CD4-positive, alpha-beta T cell (primary cell): ENCODE measurements at regions not wholly inside any gene's neighbourhood (a gene's known extent, or its start where the extent isn't known, plus 50 kb on each side); places are given as distances from the start of the nearest gene placed in this dataset.

ENCODE experiments used
- ATAC-seq: fragments of 200-7000 bp; cut with Tn5 transposase; one replicate; pipeline ENCODE4 v1.10.0; 2022; ENCODE audit warnings: mild to moderate bottlenecking; ENCODE audit not compliant: poor library complexity
- CTCF ChIA-PET: fragments of 350-600 bp; sonication (Branson Sonifier 250); formaldehyde crosslinking; loops from one replicate; lab custom pipeline; 2021; ENCODE audit warnings: antibody characterized with exemption, inconsistent platforms; lab: Charles Lee
- POLR2A ChIA-PET: fragments of 350-600 bp; sonication (Branson Sonifier 250); formaldehyde crosslinking; loops from one replicate; lab custom pipeline; 2021; ENCODE audit warnings: antibody characterized with exemption, inconsistent platforms; lab: Charles Lee
- DNase-seq, 14 experiments: peaks; one replicate each; pipeline ENCODE4 v3.0.0-alpha.2; 2013 to 2020; ENCODE audit warnings: mixed read lengths in 2 of 14
- H3K27ac ChIP-seq, 2 donors: one replicate each; pipeline versions ENCODE4 v1.5.1 to v1.7.0; 2013; ENCODE audit warnings: low read length in 2 of 2, low read depth in 1 of 2, mild to moderate bottlenecking in 1 of 2
- H3K27me3 ChIP-seq, 2 experiments: 1 replicate in 1 of 2; 2 replicates in 1 of 2; pipeline versions ENCODE4 v1.6.1 to v1.7.0; 2013; ENCODE audit warnings: low read length in 2 of 2, control low read depth in 1 of 2, mild to moderate bottlenecking in 1 of 2, moderate library complexity in 1 of 2; ENCODE audit not compliant: insufficient read depth in 2 of 2, control insufficient read depth in 1 of 2
- H3K36me3 ChIP-seq: one replicate; pipeline ENCODE4 v1.6.1; 2013; ENCODE audit warnings: low read length, control low read depth; ENCODE audit not compliant: insufficient read depth
- H3K4me1 ChIP-seq: one replicate; pipeline ENCODE4 v1.6.1; 2013; ENCODE audit warnings: low read length, control low read depth; ENCODE audit not compliant: insufficient read depth
- H3K4me3 ChIP-seq: one replicate; pipeline ENCODE4 v1.5.1; 2013; ENCODE audit warnings: mild to moderate bottlenecking, low read length, moderate library complexity
- H3K9me3 ChIP-seq, 2 experiments: 1 replicate in 1 of 2; 2 replicates in 1 of 2; pipeline versions ENCODE4 v1.6.1 to v1.7.0; 2013; ENCODE audit warnings: low read length in 2 of 2, mild to moderate bottlenecking in 2 of 2, control low read depth in 1 of 2, moderate library complexity in 1 of 2; ENCODE audit not compliant: control insufficient read depth in 1 of 2, insufficient read depth in 1 of 2
- H3K27ac Mint-ChIP-seq: one replicate; pipeline ENCODE4 v1.8.0; 2020; ENCODE audit warnings: mixed read lengths
- H3K27me3 Mint-ChIP-seq: one replicate; pipeline ENCODE4 v1.8.0; 2021; ENCODE audit warnings: mixed read lengths
- H3K36me3 Mint-ChIP-seq: one replicate; pipeline ENCODE4 v1.8.0; 2021; ENCODE audit warnings: low read depth, mixed read lengths
- H3K4me1 Mint-ChIP-seq: one replicate; pipeline ENCODE4 v1.8.0; 2021; ENCODE audit warnings: low read depth, mixed read lengths
- H3K4me3 Mint-ChIP-seq: one replicate; pipeline ENCODE4 v1.8.0; 2020; ENCODE audit warnings: mild to moderate bottlenecking, mixed read lengths
- H3K9me3 Mint-ChIP-seq: one replicate; pipeline ENCODE4 v1.8.0; 2020; ENCODE audit warnings: mixed read lengths
- intact Hi-C, 2 experiments: fragments of 100-400 bp; cut with DNase I in 1 of 2; cut with micrococcal nuclease in 1 of 2; formaldehyde crosslinking; loops; one replicate each; pipeline versions ENCODE4 v1.15.1 to v1.9.0; 2023 to 2025; cut with DNase I, micrococcal nuclease
- TF ChIP-seq, protein P1 (sequence below): fragments of 200-600 bp; IDR thresholded peaks from one replicate; pipeline ENCODE4 v1.8.0; 2022; ENCODE audit warnings: antibody characterized with exemption, mild to moderate bottlenecking

DNA sequence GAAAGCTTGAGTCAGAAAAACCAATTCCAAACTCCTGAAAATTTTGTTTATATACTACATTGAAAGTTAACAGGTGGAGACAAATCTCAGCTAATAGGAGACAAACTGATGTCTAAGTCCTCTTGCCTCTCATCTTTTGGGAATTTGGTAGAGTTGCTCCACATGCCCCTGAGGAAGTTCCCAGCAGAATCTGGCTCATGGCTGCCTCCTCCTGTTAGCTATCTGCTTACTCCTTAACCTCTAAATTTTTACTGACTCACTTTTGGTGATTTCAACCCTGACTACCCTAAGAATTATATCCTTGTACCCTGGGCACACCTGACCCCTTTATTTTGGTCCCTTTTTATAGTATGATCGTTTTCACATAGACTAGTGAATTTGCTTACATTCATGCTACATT, 633.7 kb upstream of the USP24 start:
- H3K27me3 ChIP-seq, result no peaks in the 10 kb centered on the region
- H3K36me3 ChIP-seq, result no peaks in the 10 kb centered on the region
- Mint-ChIP-seq H3K4me1 (no peaks in the 10 kb centered on the region), H3K27ac (no peak overlapping the region), H3K4me3 (no peak overlapping the region), H3K9me3 (no peaks in the 10 kb centered on the region), H3K36me3 (no peaks in the 10 kb centered on the region), H3K27me3 (no peaks in the 10 kb centered on the region)
- TF ChIP-seq, protein P1, sequence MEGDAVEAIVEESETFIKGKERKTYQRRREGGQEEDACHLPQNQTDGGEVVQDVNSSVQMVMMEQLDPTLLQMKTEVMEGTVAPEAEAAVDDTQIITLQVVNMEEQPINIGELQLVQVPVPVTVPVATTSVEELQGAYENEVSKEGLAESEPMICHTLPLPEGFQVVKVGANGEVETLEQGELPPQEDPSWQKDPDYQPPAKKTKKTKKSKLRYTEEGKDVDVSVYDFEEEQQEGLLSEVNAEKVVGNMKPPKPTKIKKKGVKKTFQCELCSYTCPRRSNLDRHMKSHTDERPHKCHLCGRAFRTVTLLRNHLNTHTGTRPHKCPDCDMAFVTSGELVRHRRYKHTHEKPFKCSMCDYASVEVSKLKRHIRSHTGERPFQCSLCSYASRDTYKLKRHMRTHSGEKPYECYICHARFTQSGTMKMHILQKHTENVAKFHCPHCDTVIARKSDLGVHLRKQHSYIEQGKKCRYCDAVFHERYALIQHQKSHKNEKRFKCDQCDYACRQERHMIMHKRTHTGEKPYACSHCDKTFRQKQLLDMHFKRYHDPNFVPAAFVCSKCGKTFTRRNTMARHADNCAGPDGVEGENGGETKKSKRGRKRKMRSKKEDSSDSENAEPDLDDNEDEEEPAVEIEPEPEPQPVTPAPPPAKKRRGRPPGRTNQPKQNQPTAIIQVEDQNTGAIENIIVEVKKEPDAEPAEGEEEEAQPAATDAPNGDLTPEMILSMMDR, result no peak
- CTCF ChIA-PET, result no interaction called here
- ATAC-seq (no peak), DNase-seq (no peak)
- intact Hi-C loops, result no loop called here
- no peaks in the 10 kb centered on the region for H3K4me1 ChIP-seq
- H3K9me3 ChIP-seq, result no peaks in the 10 kb centered on the region
- POLR2A ChIA-PET, result no interaction called here
- no peak overlapping the region for H3K27ac ChIP-seq
- H3K4me3 ChIP-seq, result no peak overlapping the region

DNA sequence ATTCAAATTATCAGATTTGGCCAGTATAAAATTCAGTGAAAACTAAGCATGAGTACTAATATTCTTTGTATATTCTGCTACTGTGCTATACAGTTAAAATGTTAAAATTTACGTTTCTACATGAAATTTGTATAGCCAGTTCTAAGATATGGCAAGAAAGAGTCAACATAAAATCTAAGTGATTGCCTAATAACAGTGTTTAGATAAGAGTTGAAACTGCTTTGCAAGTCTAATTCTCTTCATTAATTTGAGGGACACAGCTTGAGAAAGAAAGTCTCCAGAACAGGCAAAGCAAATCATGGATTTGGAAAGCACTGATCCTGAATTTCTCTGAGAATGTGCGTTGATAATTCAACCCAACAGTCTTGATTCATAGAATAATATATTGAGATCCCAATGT, 630.9 kb upstream of the USP24 start:
- intact Hi-C loops, result no loop called here
- Histone ChIP-seq H3K27me3 (no peaks in the 10 kb centered on the region), H3K4me1 (no peaks in the 10 kb centered on the region), H3K4me3 (no peak overlapping the region), H3K9me3 (no peaks in the 10 kb centered on the region), H3K36me3 (no peaks in the 10 kb centered on the region), H3K27ac (no peak overlapping the region)
- Mint-ChIP-seq H3K4me1 (no peaks in the 10 kb centered on the region), H3K27ac (no peak overlapping the region), H3K4me3 (no peak overlapping the region), H3K27me3 (no peaks in the 10 kb centered on the region), H3K9me3 (no peaks in the 10 kb centered on the region), H3K36me3 (no peaks in the 10 kb centered on the region)
- POLR2A ChIA-PET, result no interaction called here
- TF ChIP-seq, protein P1, result no peak
- CTCF ChIA-PET, result no interaction called here
- DNase-seq (no peak), ATAC-seq (no peak)

DNA sequence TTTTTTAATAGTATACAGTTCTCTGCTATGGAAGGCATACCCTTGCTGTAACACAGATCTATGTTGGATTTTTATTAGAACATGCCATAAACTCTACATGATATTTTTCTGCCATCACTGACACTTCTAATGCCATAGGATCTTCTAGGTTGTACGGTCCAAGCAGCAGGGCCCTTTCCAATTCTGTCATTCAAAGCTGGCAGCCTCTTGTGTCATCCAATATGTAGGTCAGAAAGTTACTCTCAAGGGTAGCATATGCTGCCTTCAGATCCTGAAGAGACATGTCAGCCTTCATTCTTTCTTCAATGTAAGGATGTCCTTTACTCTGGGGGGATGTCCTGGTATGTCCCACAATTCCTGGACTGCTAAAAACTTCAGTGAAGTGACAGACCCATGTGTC, 629.2 kb upstream of the USP24 start:
- Mint-ChIP-seq H3K9me3 (no peaks in the 10 kb centered on the region), H3K27ac (no peak overlapping the region), H3K27me3 (no peaks in the 10 kb centered on the region), H3K36me3 (no peaks in the 10 kb centered on the region), H3K4me3 (no peak overlapping the region), H3K4me1 (no peaks in the 10 kb centered on the region)
- TF ChIP-seq, protein P1, result no peak
- H3K36me3 ChIP-seq, result no peaks in the 10 kb centered on the region
- ChIA-PET CTCF (no interaction called here), POLR2A (no interaction called here)
- no peak for ATAC-seq
- peaks cover 0 to 3% of the 10 kb centered on the region in 2 experiments for H3K27me3 ChIP-seq
- no peak overlapping the region for H3K27ac ChIP-seq
- H3K4me1 ChIP-seq, result no peaks in the 10 kb centered on the region
- intact Hi-C loops, result no loop called here
- no peak for DNase-seq
- H3K4me3 ChIP-seq, result no peak overlapping the region
- no peaks in the 10 kb centered on the region for H3K9me3 ChIP-seq
